GM06990 (cell line): ENCODE measurements at regions not wholly inside any gene's neighbourhood (a gene's known extent, or its start where the extent isn't known, plus 50 kb on each side); places are given as distances from the start of the nearest gene placed in this dataset.

Experiments
- DNase-seq: peaks from one replicate; pipeline ENCODE4 v3.0.0-alpha.2; 2011; ENCODE audit not compliant: insufficient read length; ENCODE audit errors: extremely low read depth
- H3K27me3 ChIP-seq: replicated peaks from 2 replicates; pipeline ENCODE4 v1.6.0; 2011; ENCODE audit warnings: low read length; ENCODE audit not compliant: control insufficient read depth, insufficient read depth
- H3K36me3 ChIP-seq: 2 replicates; pipeline ENCODE4 v1.5.1; 2011; ENCODE audit warnings: low read length; ENCODE audit not compliant: control insufficient read depth, insufficient read depth
- H3K4me3 ChIP-seq: replicated peaks from 2 replicates; pipeline ENCODE4 v1.5.1; 2011; ENCODE audit warnings: low read depth, mild to moderate bottlenecking, control low read depth, low read length
- CTCF ChIP-seq: IDR thresholded peaks from 2 replicates; pipeline ENCODE4 v1.5.1; 2011; ENCODE audit warnings: low read length, control low read depth, mild to moderate bottlenecking, inconsistent platforms; ENCODE audit not compliant: insufficient read depth, poor library complexity, severe bottlenecking

GRCh38 chr2:193476171-193476800 lies 1281.6 kb upstream of the TMEFF2 start:
- DNase-seq: no peak
- Histone ChIP-seq H3K27me3 (no peaks in the 10 kb centered on the region), H3K4me3 (no peak overlapping the region), H3K36me3 (no peaks in the 10 kb centered on the region)
- TF ChIP-seq CTCF: no peak

- no peak overlapping the region for H3K4me3 ChIP-seq
- no peaks in the 10 kb centered on the region for H3K36me3 ChIP-seq
- DNase-seq: no peak
- no peak for TF ChIP-seq CTCF
- H3K27me3 ChIP-seq: no peaks in the 10 kb centered on the region
These were observed 1280.3 kb upstream of the TMEFF2 start for GRCh38 chr2:193475038-193475437.

GRCh38 chr2:193469251-193469650 lies 1274.5 kb upstream of the TMEFF2 start:
- TF ChIP-seq CTCF: no peak
- DNase-seq: no peak
- H3K4me3 ChIP-seq: no peak overlapping the region
- no peaks in the 10 kb centered on the region for H3K36me3 ChIP-seq
- no peaks in the 10 kb centered on the region for H3K27me3 ChIP-seq

- DNase-seq: no peak
- TF ChIP-seq CTCF: no peak
- H3K4me3 ChIP-seq: no peak overlapping the region
- no peaks in the 10 kb centered on the region for H3K27me3 ChIP-seq
- no peaks in the 10 kb centered on the region for H3K36me3 ChIP-seq
These were observed 1272.7 kb upstream of the TMEFF2 start for GRCh38 chr2:193467276-193467987.

GRCh38 chr2:193463011-193463410 lies 1268.3 kb upstream of the TMEFF2 start:
- DNase-seq: no peak
- TF ChIP-seq CTCF: no peak
- Histone ChIP-seq H3K4me3 (no peak overlapping the region), H3K36me3 (no peaks in the 10 kb centered on the region), H3K27me3 (no peaks in the 10 kb centered on the region)
